ENCODE measurements at regions not wholly inside any gene's neighbourhood (a gene's known extent, or its start where the extent isn't known, plus 50 kb on each side); places are given as distances from the start of the nearest gene placed in this dataset.

DNA sequence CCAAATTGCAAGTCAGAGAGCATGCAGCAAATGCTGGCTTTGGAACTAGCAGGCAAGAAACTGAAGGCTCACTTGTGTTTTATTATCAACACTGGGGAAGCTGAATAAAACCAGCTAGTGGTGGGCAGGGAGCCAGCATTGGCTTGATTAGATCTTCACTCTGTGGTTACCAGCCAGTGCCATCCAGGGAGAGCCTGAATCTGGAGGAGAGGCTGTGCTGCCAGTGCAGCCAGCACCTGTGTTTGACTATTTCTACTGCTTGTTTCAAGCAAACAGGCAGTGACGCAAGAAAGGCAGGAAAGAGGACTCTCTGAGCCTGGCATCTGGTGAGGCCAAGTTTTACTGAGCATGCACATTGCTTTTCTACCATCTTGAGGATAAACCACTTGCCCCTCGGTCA lies 247.0 kb downstream of the PHLDA1 start:
- peak; percentile 49 for DNase-seq

DNA sequence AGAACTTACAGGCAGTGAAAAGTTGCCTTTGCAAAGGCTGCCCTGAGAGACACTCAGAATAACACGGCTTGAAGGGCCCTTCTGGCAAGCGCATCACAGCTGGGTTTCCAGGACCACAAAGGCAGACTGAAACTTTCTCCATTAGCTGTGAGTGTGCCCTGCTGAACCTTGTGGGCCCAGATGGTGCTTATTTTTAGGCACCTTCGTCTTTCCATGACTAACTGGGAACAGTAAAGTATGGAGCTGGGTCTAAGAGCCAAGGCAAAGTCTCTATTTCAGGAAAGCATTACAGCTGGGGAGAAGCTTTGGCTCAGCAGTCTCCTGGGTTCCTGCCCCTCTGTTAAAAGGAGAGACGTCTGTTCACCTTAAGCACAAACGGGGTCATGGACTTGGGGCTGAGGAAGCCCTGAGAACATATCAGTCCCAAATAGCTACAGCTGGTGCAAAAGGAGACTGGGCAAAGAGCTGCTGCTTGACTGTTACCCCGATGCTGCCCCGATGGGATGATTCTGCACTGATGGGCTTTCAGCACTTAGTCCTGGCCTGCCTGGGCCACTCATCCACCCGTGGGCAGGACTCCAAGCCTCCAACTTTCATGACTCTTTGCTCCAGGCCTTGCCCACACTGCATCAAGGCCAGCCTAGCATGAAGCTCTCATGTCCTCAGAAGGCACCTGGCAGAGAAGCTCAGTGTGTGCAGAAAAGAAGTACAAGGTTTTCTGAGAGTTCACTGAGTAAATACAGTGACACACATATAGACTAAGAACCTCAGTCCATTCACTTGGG lies 248.3 kb downstream of the PHLDA1 start:
- peak; percentile 40 for DNase-seq

DNA sequence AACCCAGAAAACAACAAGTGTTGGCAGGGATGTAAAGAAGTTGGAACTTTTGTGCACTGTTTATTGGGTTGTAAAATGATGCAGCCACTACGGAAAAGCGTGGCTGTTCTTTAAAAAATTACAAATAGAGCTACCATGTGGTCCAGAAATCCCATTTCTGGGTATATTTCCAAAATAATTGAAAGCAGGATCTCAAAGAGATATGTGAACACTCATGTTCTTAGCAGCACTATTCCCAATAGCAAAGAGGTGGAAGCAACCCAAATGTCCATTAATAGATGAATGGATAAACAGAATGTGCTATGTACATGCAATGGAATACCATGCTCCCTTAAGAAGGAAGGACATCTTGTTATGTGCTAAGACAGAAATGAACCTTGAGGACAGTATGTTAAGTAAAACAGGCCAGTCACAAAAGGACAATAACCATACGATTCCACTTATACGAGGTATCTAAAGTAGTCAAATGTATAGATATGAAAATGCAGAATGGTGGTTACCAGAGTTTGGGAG lies 249.5 kb downstream of the PHLDA1 start:
- DNase-seq: no peak

DNA sequence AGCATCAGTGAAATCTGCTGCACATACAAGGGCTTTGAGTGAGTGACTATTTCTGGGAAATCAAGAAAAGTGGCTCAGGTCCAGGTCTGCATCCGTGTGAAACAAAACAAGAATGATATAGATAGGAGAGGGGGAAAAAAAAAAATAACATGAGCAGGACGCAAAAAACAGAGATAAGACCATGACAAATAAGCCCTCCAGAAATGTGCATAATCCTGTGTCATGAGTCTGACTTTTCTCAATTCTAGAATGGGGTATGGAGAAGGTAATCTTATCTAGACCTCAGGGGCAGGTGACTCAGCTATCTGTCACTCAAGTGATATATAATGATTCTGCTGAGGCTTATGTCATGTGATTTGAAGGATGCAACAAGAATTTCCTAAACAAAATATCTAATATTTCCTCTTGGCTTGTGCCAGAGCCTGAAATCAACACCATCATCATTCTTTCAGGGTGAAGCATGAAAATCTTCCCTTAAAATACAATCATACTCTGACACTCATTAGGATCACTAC lies 250.0 kb downstream of the PHLDA1 start:
- DNase-seq: no peak

DNA sequence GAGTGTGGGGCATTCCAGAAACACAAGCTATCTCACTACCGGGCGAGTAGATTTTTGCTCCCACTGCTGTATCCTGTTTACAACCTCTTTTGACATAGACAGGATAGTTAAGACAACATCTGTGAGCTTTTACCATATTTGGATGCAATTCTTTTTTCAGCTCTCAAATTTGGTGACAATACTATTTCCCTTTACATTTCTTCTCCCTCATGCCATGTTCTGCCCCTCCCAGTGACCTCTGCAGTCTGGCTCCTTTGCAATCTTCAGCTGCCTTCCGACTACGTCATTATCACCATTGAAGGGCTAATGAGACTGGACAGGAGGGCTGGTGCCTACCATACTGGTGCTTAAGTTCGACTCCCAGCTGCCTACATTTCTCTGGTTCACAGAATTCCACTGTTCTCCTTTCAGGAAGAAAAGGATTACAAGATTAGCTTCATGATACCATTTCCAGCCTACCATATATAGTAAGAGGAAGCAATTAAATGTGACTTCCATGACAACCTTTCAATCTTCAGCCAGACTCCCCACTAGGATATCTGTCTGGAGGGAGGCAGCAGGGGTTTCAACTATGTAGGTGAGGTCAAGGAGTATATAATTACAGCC lies 251.6 kb downstream of the PHLDA1 start:
- no peak for DNase-seq

DNA sequence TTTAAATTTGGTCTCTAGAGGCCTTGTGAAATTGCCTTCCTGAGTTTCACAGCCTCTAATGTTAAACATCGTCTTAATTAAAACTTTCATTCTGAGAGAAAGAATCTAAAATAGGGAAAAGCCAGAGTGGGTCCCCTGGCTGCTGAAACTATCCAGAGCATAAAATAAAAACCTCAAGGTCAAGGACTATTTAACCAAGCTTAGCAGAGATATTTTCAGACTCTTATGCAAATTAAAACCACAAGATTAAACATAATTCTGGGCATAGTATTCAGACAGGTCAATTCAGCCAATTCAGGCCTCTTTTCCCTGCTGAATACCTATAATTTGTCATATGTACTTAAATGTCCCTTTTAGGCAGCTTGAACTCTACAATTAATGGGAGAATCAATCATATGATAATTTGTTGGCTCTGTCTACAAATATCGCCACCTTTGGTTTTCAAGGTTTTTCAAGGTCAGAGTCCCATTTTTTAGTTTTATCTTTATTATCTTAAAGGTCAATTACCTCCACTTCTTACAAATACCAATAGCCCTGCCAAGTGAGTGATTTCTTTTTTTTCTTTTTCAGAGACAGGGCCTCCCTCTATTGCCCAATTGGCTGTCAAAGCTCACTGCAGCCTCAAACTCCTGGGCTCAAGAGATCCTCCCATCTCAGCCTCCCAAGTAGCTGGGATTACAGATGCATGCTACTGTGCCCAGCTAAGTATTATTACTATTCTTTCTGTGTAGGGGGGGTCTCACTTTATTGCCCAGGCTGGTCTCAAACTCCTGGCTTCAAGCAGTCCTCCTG lies 257.1 kb downstream of the PHLDA1 start:
- no peak for DNase-seq

DNA sequence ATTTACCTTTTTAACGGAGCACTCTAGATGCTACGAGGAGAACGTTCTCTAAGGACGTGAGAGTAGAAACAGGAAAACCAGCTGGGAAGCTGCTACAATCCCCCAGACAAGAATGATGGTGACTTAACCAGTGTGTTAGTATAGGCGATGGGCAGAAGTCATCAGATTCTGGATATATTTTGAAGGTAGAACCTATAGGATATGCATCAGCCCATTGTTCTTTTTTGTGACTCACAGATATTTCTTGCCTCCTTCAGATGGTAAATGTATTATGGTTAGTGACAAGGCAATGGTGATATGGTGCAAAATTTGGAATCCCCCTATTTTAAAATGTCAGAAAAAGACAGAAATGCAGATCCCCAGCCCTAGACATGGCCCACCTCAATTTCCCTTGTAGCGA lies 258.2 kb downstream of the PHLDA1 start:
- no peak for DNase-seq

DNA sequence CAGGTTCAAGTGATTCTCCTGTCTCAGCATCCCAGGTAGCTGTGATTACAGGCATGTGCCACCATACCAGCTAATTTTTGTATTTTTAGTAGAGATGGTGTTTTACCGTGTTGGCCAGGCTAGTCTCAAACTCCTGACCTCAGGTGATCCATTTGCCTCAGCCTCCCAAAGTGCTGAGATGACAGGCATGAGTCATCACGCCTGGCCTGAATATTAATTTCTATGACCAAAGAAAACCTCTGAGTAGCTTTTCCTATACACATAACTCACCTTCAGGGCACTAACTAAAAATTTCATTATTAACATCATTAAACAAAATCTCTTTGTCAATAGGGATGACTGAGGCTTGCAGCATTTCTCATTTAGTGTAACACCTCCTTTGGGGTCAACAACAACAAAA lies 259.6 kb upstream of the KRR1 start:
- no peak for DNase-seq

DNA sequence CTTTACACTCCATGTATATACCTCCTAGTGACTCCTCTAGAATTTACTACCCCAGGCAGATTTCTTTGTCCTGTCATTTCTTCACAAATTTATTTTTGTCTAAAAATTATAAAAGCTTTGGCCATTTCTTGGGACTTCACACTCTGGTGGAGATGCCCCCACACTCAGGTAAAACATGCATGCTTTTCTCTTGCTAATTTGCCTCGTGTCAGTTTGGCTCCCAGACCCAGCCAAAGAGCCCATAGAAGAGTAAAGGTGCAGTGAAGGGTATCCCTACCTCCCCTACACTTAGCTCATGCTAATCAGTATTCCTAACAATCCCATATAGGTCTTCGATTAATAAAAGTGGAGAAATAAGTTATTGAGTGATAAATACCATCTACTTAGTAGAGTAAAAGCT lies 256.5 kb upstream of the KRR1 start:
- no peak for DNase-seq

DNA sequence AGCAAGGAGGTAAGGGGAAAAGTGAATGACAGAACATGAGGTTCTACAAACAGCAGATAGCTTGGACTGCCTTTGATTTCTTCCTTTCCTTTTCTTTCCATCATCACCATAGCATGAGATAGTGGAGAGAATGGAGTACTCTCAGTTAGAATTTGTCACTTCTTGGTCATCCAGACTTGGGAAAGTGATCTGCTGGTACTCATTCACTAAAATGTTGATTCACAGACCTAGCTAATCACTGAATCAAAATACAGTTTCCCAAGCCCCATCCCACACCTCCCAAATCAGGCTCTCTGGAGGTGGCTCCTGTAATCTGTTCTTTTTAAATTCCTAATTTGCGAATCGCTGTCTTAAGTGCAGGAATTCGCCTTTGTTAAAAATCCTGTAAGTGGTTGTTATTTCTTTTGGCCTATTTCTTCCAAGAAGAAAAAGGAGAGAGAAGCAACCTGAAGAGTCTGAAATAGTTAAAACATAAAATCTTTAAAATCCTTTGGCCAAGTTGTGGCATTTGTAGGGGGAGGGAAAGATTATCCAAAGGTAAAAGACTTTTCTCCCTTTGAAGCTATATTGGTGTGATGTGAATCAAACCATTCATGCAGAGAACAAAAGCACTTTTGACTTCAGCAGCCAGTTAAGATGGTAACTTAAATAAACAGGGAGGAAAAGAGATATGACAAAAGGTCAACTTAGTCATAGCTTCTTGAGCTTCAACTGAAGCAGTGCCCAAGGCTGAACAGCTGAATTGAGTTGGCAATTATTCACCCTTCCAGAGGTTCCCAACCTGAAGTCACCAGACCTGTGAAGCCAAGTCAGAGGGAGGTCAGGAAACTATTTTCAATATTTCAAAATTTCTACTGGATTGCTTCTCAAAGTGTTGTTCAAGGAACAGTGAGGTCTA lies 255.1 kb upstream of the KRR1 start:
- no peak for DNase-seq

DNA sequence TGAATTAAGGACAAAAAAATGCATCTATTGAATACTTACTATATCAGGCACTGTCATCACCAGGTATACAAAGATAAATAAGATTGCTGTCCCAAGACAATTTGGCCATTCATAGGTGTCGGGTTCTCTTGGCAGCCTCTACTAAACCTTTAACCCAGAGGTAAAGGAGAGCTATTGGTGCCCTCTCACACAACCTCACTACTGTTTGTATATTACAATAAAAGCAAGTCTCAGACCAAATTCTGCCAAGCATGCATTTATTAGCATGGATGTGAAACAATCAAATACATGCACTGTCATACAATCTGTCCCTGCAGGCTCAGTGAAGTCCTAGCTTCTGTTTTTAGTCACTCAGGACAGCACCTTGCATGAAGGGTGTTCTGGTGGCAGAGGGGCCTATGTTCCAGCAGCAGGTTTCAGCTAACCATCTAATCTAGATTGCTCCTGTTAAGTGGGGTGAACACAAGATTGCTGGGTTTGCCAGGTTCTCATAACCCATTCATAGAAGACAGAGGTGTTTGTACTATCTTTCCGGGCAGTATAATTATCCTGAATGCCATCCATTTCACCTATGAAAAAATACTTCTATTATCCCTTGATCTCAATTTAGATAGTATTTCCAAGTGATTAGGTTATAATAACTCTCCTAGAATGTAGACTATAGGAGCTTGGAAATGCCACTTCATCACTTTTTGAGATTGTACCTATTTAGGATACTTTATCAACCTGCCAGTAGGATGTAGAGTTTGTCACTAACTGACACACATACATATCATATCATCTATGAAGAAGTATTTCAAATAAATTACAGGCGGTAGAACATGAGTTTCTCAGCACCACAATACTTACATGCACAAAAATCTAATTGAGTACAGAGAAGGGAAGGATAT lies 254.0 kb upstream of the KRR1 start:
- no peak for DNase-seq

DNA sequence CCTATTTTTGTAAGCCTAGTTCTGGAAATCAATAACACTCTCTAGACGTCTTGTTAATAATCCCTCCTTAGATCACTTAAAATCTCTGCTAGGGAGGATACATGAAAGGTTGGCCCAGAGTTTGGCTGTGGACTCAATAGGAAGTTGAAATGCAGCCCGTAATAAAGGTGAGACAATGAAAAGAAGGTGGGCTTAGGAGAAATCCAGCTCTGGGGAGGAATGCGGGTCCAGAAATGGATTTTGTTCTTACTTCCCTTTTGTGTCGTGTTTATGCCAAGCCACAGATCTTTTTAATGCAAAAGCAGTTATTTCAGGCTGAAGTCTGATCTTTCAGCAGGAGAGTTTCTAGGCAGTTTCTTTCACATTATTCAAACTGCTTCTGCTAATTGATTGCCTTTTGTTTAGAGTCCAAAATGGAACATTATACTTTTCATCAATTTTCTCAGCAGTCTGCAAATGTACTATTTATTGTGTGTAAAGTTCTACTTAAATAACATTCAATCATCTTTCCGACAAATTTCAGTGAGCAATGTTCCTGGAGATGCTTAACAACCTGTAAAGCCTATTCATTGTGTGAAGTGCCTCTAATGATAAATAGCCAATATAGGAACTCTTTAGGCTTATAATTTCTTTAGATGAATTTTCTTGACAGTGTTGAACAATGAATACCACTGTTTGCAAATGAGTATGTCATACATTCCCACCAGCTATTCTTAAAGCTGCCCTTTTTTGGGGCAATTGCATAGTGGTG lies 252.9 kb upstream of the KRR1 start:
- no peak for DNase-seq

DNA sequence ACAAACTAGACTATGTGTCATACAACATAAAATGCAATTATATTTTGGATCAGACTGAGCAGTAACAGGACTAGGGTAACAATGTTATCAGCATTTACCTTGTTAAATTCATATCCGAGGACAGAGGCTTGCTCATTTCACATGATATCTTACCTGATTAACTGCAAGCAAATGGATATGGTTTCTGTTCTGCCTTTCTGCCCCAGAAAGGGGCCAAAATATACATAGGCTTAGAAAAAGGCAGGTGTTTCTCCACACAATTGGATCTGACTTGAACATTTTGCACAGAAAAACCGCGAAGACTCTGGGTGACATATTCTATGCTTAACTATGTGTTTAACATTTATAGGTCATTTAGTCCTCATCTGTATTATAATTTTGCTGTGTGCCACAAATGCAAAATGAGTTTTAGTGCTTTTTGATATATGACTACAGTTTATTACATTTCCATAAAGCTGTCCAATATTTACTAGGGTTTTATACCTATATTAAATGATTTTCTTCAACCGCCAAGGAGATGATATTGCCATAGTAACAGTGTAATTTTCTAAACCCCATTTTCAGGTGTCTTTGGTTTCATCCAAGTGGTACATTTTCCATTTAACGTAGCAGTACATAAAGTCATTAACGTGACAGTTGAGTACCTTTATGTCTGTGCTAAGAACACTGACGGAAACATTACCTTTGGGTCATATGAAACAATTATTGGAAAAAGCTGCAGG lies 249.3 kb upstream of the KRR1 start:
- DNase-seq: no peak

DNA sequence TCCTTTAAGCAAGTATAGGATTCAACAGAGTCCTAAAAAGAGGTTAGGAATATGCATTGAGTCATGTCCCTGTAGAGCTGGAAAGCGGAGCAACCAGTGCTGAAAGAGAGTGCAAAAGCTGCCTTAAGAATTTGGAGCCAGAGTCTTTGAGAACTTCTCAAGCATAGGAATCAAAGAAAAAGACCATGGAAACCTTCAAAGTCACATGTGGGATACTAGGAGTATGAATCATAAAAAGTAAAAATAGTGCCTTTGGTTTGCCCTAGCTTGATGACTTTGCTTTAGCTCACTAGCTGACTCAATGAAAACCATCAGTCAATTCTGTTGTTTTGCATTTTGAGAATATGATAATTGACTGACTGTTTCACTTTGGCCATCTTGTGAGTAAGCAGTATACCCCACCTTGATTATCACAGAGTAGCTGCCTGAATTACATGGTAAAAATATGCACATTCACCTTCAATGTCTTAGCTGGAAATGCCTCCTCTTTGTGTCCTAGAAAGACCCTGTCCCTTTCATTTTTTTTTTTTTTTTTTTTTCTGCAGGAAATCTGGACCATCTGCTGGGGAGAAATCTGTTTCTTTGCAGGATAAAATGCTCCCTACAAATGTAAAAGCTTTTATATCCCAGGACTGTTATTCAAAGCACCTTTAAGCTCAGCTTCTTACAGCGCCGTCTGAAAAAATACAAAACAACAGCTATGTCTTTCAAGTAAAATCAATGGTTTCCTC lies 248.6 kb upstream of the KRR1 start:
- no peak for DNase-seq

DNA sequence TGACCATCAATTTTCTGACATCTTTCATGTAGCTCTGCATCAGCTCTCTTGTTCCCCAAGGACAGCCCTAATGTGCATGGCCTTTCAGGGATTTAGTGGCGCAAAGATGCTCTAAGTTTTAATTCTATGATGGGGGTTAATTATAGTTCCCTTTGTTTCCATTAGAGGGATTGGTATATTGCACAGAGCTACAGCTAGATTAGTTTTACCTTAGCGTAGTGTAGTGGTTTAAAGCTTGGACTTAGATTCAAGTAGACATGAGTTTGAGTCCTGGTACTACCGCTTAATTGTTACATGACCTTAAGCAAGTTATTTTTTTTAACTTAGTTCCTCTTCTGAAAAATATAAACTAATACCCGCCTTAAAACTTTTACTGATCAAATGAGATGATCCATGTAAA lies 247.8 kb upstream of the KRR1 start:
- no peak for DNase-seq

DNA sequence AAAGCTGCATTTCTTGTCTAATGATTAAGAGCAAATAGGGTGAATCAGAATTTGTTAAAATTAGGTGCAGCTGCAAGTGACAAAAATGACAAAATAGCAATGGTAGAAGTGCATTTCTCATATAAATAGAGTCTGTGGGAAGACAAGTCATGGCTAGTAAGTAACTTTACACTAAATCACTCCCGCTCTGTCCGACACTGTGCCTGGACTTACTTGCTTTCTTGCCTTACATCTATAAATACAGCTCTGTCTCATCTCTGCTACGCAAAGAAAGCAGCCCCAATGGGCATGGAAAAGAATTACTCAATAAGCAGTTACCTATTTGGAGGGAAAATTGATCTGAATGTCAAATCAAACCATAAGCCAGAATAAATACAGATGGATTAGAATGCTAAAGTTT lies 245.4 kb upstream of the KRR1 start:
- DNase-seq: no peak

DNA sequence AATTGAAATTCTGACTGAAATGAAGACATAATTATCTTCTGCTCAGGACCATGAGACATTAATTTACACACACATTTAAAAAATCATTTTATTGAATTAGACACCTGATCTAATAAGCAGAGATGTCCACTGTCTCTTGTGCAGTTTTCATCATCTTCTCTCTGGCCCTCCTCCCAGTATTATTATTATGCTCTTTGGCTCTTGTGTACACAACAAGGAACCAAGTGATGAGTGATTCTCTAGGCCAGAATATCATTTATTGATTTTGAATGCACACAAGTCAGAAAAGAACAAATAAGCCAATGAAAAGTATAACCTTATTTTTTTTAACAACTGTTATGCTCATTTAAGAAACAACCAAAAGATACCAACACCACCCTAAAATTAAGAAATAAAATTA lies 244.7 kb upstream of the KRR1 start:
- peak; percentile 30 for DNase-seq

DNA sequence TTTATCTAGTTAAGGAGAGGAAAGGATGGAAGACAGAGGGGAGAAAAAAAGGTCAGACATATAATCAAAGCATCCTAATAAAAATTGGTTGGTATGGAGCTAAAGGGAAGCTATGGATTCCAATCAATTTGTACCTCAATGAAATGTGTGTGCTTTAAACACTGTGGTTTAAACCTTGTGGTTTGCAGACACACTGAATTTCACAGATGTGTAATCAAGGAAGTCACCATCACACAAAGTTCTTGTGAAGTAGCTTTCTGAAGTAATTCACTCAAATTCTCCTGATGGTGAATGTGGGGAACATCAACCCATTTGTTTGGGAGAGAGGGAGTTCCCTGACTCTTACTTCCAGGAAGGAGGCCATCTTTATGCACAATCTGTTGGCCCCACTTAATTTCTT lies 243.3 kb upstream of the KRR1 start:
- no peak for DNase-seq

DNA sequence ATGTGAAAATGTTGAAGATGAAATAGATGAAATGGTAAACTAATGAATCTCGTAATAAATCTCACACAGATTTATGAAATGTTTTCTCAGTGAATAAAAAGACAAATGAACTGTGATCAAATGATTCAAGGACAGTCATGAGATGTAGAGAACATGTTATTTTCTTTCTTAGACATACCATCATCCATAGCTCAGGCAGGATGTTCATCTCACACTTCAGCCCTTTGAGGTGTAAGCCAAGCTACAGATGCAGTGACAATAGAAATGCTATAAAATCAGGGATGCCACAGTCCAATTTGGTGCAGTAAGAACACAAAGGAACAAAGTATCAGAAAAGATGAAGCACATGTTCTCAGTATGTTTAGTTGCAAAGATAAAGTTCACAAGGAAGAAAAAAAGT lies 242.7 kb upstream of the KRR1 start:
- DNase-seq: no peak
